Umbilical cord (tissue), 1 donor: ENCODE measurements at regions not wholly inside any gene's neighbourhood (a gene's known extent, or its start where the extent isn't known, plus 50 kb on each side); places are given as distances from the start of the nearest gene placed in this dataset.
"Not testable (repeated sequence)": the region's sequence is repeated elsewhere in the genome, so short reads cannot be mapped to it uniquely, and the experiment has no call there.

ENCODE experiments used
- DNase-seq: peaks from one replicate; pipeline ENCODE4 v3.0.0-alpha.2; 2015; ENCODE audit warnings: low spot score

GRCh38 chr10:29363930-29364329 lies 75.1 kb downstream of the LYZL1 start:
- DNase-seq = not testable (repeated sequence)

GRCh38 chr10:29366206-29366605 lies 77.3 kb downstream of the LYZL1 start:
- not testable (repeated sequence) for DNase-seq

GRCh38 chr10:29369419-29369818 lies 80.5 kb downstream of the LYZL1 start:
- no peak for DNase-seq

GRCh38 chr10:29370097-29371092 lies 81.5 kb downstream of the LYZL1 start:
- peak; percentile 76 for DNase-seq

GRCh38 chr10:29372920-29373319 lies 84.0 kb downstream of the LYZL1 start:
- DNase-seq = no peak

- DNase-seq = no peak
Observed at GRCh38 chr10:29374162-29374561, 85.3 kb downstream of the LYZL1 start.

GRCh38 chr10:29375888-29376287 lies 87.0 kb downstream of the LYZL1 start:
- no peak for DNase-seq

GRCh38 chr10:29377333-29377961 lies 88.6 kb downstream of the LYZL1 start:
- DNase-seq = no peak

GRCh38 chr10:29378106-29378505 lies 89.2 kb downstream of the LYZL1 start:
- no peak for DNase-seq

- no peak for DNase-seq
Observed at GRCh38 chr10:29379208-29379607, 90.3 kb downstream of the LYZL1 start.

GRCh38 chr10:29379777-29380598 lies 91.1 kb downstream of the LYZL1 start:
- not testable (repeated sequence) for DNase-seq

- DNase-seq = not testable (repeated sequence)
Observed at GRCh38 chr10:29380599-29381511, 92.0 kb downstream of the LYZL1 start.

- peak; percentile 41 for DNase-seq
Observed at GRCh38 chr10:29386342-29386999, 97.6 kb downstream of the LYZL1 start.

- DNase-seq = no peak
Observed at GRCh38 chr10:29387269-29387668, 98.4 kb downstream of the LYZL1 start.

- DNase-seq = not testable (repeated sequence)
Observed at GRCh38 chr10:29388112-29388511, 99.2 kb downstream of the LYZL1 start.

GRCh38 chr10:29389493-29389892 lies 100.6 kb downstream of the LYZL1 start:
- no peak for DNase-seq

- DNase-seq = no peak
Observed at GRCh38 chr10:29389935-29390334, 101.1 kb downstream of the LYZL1 start.

- peak; percentile 67 for DNase-seq
Observed at GRCh38 chr10:29392376-29393021, 103.6 kb downstream of the LYZL1 start.

- no peak for DNase-seq
Observed at GRCh38 chr10:29394321-29394932, 105.6 kb downstream of the LYZL1 start.
